ENCODE measurements at regions not wholly inside any gene's neighbourhood (a gene's known extent, or its start where the extent isn't known, plus 50 kb on each side); places are given as distances from the start of the nearest gene placed in this dataset.

GRCh38 chr12:114841557-114842251, 157.7 kb upstream of the TBX3 start:
- H3K4me1 ChIP-seq, result no peaks in the 10 kb centered on the region
- no peaks in the 10 kb centered on the region for H3K9me3 ChIP-seq
- TF ChIP-seq CTCF (IDR thresholded peaks at IDR 0.05) (no peak), POLR2A (IDR thresholded peaks at IDR 0.05) (no peak)
- DNase-seq (no peak), ATAC-seq (no peak)
- no peak overlapping the region for H3K4me3 ChIP-seq
- WGBS, 2 donors, result 54 to 63% methylated on average over 5 of the region's 5 CpGs
- H3K36me3 ChIP-seq (replicated peaks in 1 of 2; ENCODE audit: insufficient read depth in 1 of 2, low read depth in 2 of 2), result no peaks in the 10 kb centered on the region
- H3K27ac ChIP-seq, result no peak overlapping the region
- no peaks in the 10 kb centered on the region for H3K27me3 ChIP-seq
- intact Hi-C loops (cut with DNase I), result no loop called here

- DNase-seq, result no peak
- intact Hi-C loops (cut with DNase I), result no loop called here
- no peak for ATAC-seq
- Histone ChIP-seq H3K27me3 (no peaks in the 10 kb centered on the region), H3K36me3 (replicated peaks in 1 of 2; ENCODE audit: insufficient read depth in 1 of 2, low read depth in 2 of 2) (no peaks in the 10 kb centered on the region), H3K4me1 (no peaks in the 10 kb centered on the region), H3K9me3 (peaks cover 0 to 8% (median 0%) of the 10 kb centered on the region in 3 donors), H3K27ac (no peak overlapping the region), H3K4me3 (no peak overlapping the region)
- TF ChIP-seq POLR2A (IDR thresholded peaks at IDR 0.05) (no peak), CTCF (IDR thresholded peaks at IDR 0.05) (no peak)
- 67 to 89% methylated on average over 9 of the region's 9 CpGs for WGBS, 2 donors
Observed at GRCh38 chr12:114838480-114838879, 154.5 kb upstream of the TBX3 start.

- TF ChIP-seq POLR2A (IDR thresholded peaks at IDR 0.05), result no peak
- TF ChIP-seq CTCF (IDR thresholded peaks at IDR 0.05), result no peak
- Histone ChIP-seq H3K9me3 (peaks cover 0 to 8% (median 0%) of the 10 kb centered on the region in 3 donors), H3K27ac (no peak overlapping the region), H3K4me1 (no peaks in the 10 kb centered on the region), H3K27me3 (no peaks in the 10 kb centered on the region), H3K36me3 (replicated peaks in 1 of 2; ENCODE audit: insufficient read depth in 1 of 2, low read depth in 2 of 2) (no peaks in the 10 kb centered on the region), H3K4me3 (no peak overlapping the region)
- ATAC-seq (no peak), DNase-seq (no peak)
- 86% methylated on average over 3 of the region's 3 CpGs for WGBS, 2 donors
- intact Hi-C loops (cut with DNase I), result no loop called here
Observed at GRCh38 chr12:114836609-114837008, 152.6 kb upstream of the TBX3 start.

- DNase-seq, result no peak
- Histone ChIP-seq H3K9me3 (peaks cover 0 to 8% (median 0%) of the 10 kb centered on the region in 3 donors), H3K36me3 (replicated peaks in 1 of 2; ENCODE audit: insufficient read depth in 1 of 2, low read depth in 2 of 2) (no peaks in the 10 kb centered on the region), H3K4me1 (no peaks in the 10 kb centered on the region), H3K4me3 (no peak overlapping the region), H3K27ac (no peak overlapping the region), H3K27me3 (no peaks in the 10 kb centered on the region)
- TF ChIP-seq CTCF (IDR thresholded peaks at IDR 0.05) (no peak), POLR2A (IDR thresholded peaks at IDR 0.05) (no peak)
- intact Hi-C loops (cut with DNase I), result no loop called here
- 53 to 70% methylated on average over 2 of the region's 2 CpGs for WGBS, 2 donors
- no peak for ATAC-seq
Observed at GRCh38 chr12:114835031-114835430, 151.1 kb upstream of the TBX3 start.

- no peak for DNase-seq
- intact Hi-C loops (cut with DNase I), result no loop called here
- no peaks in the 10 kb centered on the region for H3K36me3 ChIP-seq (replicated peaks in 1 of 2; ENCODE audit: insufficient read depth in 1 of 2, low read depth in 2 of 2)
- no peak for ATAC-seq
- TF ChIP-seq POLR2A (IDR thresholded peaks at IDR 0.05) (no peak), CTCF (IDR thresholded peaks at IDR 0.05) (no peak)
- no peaks in the 10 kb centered on the region for H3K4me1 ChIP-seq
- no peak overlapping the region for H3K27ac ChIP-seq
- 35 to 45% methylated on average over 3 of the region's 3 CpGs for WGBS, 2 donors
- H3K9me3 ChIP-seq, result peaks cover 0 to 8% (median 0%) of the 10 kb centered on the region in 3 donors
- no peaks in the 10 kb centered on the region for H3K27me3 ChIP-seq
- no peak overlapping the region for H3K4me3 ChIP-seq
Observed at GRCh38 chr12:114834621-114835020, 150.6 kb upstream of the TBX3 start.
